D721Med (cell line): ENCODE measurements at regions not wholly inside any gene's neighbourhood (a gene's known extent, or its start where the extent isn't known, plus 50 kb on each side); places are given as distances from the start of the nearest gene placed in this dataset.

ENCODE experiments used
- DNase-seq: peaks from one replicate; pipeline ENCODE4 v3.0.0; 2011; ENCODE audit warnings: low spot score; ENCODE audit not compliant: insufficient read length
- FAIRE-seq: peaks from 2 replicates; lab custom pipeline; 2011; peaks lifted over from hg19 to GRCh38; lab: Jason Lieb, UNC
- TF ChIP-seq, protein P1 (sequence below): IDR thresholded peaks from 2 replicates; pipeline ENCODE4 v1.5.1; 2012; ENCODE audit warnings: mild to moderate bottlenecking, control low read depth; ENCODE audit not compliant: insufficient read depth; ENCODE audit errors: missing control alignments

- TF ChIP-seq, protein P1, sequence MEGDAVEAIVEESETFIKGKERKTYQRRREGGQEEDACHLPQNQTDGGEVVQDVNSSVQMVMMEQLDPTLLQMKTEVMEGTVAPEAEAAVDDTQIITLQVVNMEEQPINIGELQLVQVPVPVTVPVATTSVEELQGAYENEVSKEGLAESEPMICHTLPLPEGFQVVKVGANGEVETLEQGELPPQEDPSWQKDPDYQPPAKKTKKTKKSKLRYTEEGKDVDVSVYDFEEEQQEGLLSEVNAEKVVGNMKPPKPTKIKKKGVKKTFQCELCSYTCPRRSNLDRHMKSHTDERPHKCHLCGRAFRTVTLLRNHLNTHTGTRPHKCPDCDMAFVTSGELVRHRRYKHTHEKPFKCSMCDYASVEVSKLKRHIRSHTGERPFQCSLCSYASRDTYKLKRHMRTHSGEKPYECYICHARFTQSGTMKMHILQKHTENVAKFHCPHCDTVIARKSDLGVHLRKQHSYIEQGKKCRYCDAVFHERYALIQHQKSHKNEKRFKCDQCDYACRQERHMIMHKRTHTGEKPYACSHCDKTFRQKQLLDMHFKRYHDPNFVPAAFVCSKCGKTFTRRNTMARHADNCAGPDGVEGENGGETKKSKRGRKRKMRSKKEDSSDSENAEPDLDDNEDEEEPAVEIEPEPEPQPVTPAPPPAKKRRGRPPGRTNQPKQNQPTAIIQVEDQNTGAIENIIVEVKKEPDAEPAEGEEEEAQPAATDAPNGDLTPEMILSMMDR = no peak
- FAIRE-seq (no peak), DNase-seq (no peak)
These were observed 1263.6 kb upstream of the GOT2 start for GRCh38 chr16:59997706-59998105.

GRCh38 chr16:59993101-59993500 lies 1259.0 kb upstream of the GOT2 start:
- no peak for FAIRE-seq

GRCh38 chr16:59991171-59991570 lies 1257.1 kb upstream of the GOT2 start:
- FAIRE-seq = no peak
- no peak for DNase-seq
- TF ChIP-seq, protein P1 = no peak

More at GRCh38 chr16:59993101-59993500, 1259.0 kb upstream of the GOT2 start:
- TF ChIP-seq, protein P1 = no peak
- DNase-seq = no peak

DNA sequence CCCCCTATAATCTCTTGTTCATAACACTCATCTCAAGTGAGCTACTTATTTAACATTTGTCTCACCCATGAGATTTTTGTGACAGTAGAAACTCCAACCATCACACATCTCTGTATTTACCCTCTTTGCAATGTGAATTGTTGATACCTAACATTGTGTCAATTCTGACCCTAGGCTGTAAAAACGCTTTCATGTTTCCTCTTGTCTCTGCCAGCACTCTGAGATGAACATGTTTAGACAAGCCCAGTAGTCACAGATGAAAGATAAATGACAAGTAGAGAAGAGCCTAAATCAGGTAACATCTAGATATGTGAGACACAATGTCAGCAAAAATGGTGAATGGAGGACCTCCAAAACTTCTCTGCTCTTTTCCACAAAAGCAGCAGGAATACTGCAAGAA lies 1254.5 kb upstream of the GOT2 start:
- DNase-seq (no peak), FAIRE-seq (no peak)
- TF ChIP-seq, protein P1 = no peak

GRCh38 chr16:59975953-59976352 lies 1241.8 kb upstream of the GOT2 start:
- no peak for DNase-seq
- TF ChIP-seq, protein P1 = no peak
- no peak for FAIRE-seq

- DNase-seq = no peak
- TF ChIP-seq, protein P1 = no peak
- no peak for FAIRE-seq
These were observed 1239.8 kb upstream of the GOT2 start for GRCh38 chr16:59973966-59974365.

GRCh38 chr16:59971264-59971663 lies 1237.1 kb upstream of the GOT2 start:
- TF ChIP-seq, protein P1 = no peak
- DNase-seq (no peak), FAIRE-seq (no peak)
